Pancreas (tissue), 10 donors: ENCODE measurements at regions not wholly inside any gene's neighbourhood (a gene's known extent, or its start where the extent isn't known, plus 50 kb on each side); places are given as distances from the start of the nearest gene placed in this dataset.
"Not testable (repeated sequence)": the region's sequence is repeated elsewhere in the genome, so short reads cannot be mapped to it uniquely, and the experiment has no call there.

ENCODE experiments used
- ATAC-seq, 4 donors: fragments of 200-7000 bp; cut with Tn5 transposase; one replicate each; pipeline versions ENCODE4 v1.8.0 to v1.9.1; 2020; ENCODE audit warnings: mild to moderate bottlenecking in 4 of 4, moderate library complexity in 4 of 4
- DNase-seq, 6 donors: peaks; one replicate each; pipeline ENCODE4 v3.0.0-alpha.2; 2020
- FAIRE-seq: peaks from 2 replicates; lab custom pipeline; 2012; peaks lifted over from hg19 to GRCh38; lab: Jason Lieb, UNC
- H3K27ac ChIP-seq, 4 donors: fragments of 200-600 bp; sonication (generic); 1 replicate in 3 of 4; 2 replicates in 1 of 4; pipeline versions ENCODE4 v1.5.0 to v1.8.0; 2020
- H3K27me3 ChIP-seq, 4 donors: fragments of 200-600 bp; one replicate each; pipeline ENCODE4 v1.8.0; 2021
- H3K36me3 ChIP-seq, 3 donors: fragments of 200-600 bp; sonication (generic) in 1 of 3; one replicate each; pipeline versions ENCODE4 v1.5.0 to v1.8.0; 2020 to 2021
- H3K4me1 ChIP-seq, 3 donors: fragments of 200-600 bp; one replicate each; pipeline ENCODE4 v1.8.0; 2021
- H3K4me3 ChIP-seq, 4 donors: fragments of 200-600 bp; sonication (generic) in 2 of 4; one replicate each; pipeline versions ENCODE4 v1.5.0 to v1.8.0; 2020 to 2021
- H3K9me3 ChIP-seq, 4 donors: fragments of 200-600 bp; one replicate each; pipeline ENCODE4 v1.8.0; 2021
- WGBS, 2 donors: extraction: QIAGEN DNeasy Blood & Tissue Kit; methylation state at CpG; one replicate each; pipeline ENCODE4 v1.1.7; 2013; 5-methylcytosine and 5-hydroxymethylcytosine counted together
- intact Hi-C, 3 donors: fragments of 100-400 bp; cut with DNase I; formaldehyde crosslinking; loops; one replicate each; pipeline versions ENCODE4 v1.11.1 to v1.14.2; 2022
- TF ChIP-seq, protein P1 (sequence below), 4 donors: fragments of 200-600 bp; sonication (generic) in 3 of 4; IDR thresholded peaks; one replicate each; pipeline versions ENCODE4 v1.5.0 to v1.8.0; 2021; ENCODE audit warnings: antibody characterized with exemption in 4 of 4
- donor health status: healthy with polysubstance abuse.
- donor health status: DM: no; HTN: no; CAD: no; lungs with moderate emphysema.
- donor health status: DM: no; HTN: no; CAD: no.
- donor health status: control.
- donor health status: control.
- donor health status: Bipolar disorder and iron deficiency.
- donor health status: DM: yes; HTN: yes; CAD: no.
- donor health status: DM: no; HTN: no; CAD: no.
- donor health status: DM: no; HTN: no; CAD: no.
- donor health status: DM: yes; HTN: yes; CAD: no.

GRCh38 chr3:137694836-137695235, 69.3 kb upstream of the SOX14 start:
- no peak overlapping the region for H3K27ac ChIP-seq
- H3K27me3 ChIP-seq = no peaks in the 10 kb centered on the region
- H3K4me3 ChIP-seq = no peak overlapping the region
- TF ChIP-seq, protein P1, sequence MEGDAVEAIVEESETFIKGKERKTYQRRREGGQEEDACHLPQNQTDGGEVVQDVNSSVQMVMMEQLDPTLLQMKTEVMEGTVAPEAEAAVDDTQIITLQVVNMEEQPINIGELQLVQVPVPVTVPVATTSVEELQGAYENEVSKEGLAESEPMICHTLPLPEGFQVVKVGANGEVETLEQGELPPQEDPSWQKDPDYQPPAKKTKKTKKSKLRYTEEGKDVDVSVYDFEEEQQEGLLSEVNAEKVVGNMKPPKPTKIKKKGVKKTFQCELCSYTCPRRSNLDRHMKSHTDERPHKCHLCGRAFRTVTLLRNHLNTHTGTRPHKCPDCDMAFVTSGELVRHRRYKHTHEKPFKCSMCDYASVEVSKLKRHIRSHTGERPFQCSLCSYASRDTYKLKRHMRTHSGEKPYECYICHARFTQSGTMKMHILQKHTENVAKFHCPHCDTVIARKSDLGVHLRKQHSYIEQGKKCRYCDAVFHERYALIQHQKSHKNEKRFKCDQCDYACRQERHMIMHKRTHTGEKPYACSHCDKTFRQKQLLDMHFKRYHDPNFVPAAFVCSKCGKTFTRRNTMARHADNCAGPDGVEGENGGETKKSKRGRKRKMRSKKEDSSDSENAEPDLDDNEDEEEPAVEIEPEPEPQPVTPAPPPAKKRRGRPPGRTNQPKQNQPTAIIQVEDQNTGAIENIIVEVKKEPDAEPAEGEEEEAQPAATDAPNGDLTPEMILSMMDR (IDR thresholded peaks at IDR 0.05) = no peak
- FAIRE-seq (no peak), ATAC-seq (no peak), DNase-seq (no peak)
- no peaks in the 10 kb centered on the region for H3K36me3 ChIP-seq
- H3K9me3 ChIP-seq = no peaks in the 10 kb centered on the region
- H3K4me1 ChIP-seq = no peaks in the 10 kb centered on the region
- intact Hi-C loops = no loop called here
- 18 to 38% methylated on average over 6 of the region's 6 CpGs for WGBS, 2 donors

DNA sequence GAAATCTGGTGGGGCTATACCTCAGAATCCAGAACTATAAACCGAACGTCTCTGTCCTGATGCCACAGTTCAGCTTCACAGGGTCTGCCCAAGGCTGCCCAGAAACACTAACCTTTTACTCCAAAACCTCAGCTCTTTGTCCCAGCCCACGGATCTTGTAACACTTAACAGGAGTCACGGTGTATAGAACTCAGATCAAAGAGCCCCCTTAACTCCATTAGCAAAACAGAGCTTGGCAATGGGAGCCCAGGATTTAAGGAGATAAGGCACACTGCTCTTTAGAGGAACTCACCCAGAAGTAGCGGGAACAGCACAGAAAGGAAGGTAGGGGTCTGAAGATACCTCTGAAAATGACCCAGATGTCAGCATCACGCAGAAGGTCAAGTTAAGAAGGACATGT, 68.8 kb upstream of the SOX14 start:
- no peak for ATAC-seq
- intact Hi-C loops = no loop called here
- Histone ChIP-seq H3K36me3 (no peaks in the 10 kb centered on the region), H3K9me3 (no peaks in the 10 kb centered on the region), H3K27ac (no peak overlapping the region), H3K27me3 (no peaks in the 10 kb centered on the region), H3K4me1 (no peaks in the 10 kb centered on the region), H3K4me3 (no peak overlapping the region)
- no peak for DNase-seq
- 26 to 35% methylated on average over 6 of the region's 6 CpGs for WGBS, 2 donors
- no peak for FAIRE-seq
- TF ChIP-seq, protein P1 (IDR thresholded peaks at IDR 0.05) = no peak

- no peak overlapping the region for H3K4me3 ChIP-seq
- H3K9me3 ChIP-seq = no peaks in the 10 kb centered on the region
- H3K4me1 ChIP-seq = no peaks in the 10 kb centered on the region
- ATAC-seq (peak in 2 of 4 donors; percentile 45 to 51), FAIRE-seq (no peak), DNase-seq (no peak)
- intact Hi-C loops = no loop called here
- 1 to 4% methylated on average over 3 of the region's 3 CpGs for WGBS, 2 donors
- TF ChIP-seq, protein P1 (IDR thresholded peaks at IDR 0.05) = peak in 1 of 4 donors; percentile 30
- H3K36me3 ChIP-seq = no peaks in the 10 kb centered on the region
- H3K27me3 ChIP-seq = no peaks in the 10 kb centered on the region
- H3K27ac ChIP-seq = no peak overlapping the region
Observed at GRCh38 chr3:137709011-137709601, 55.0 kb upstream of the SOX14 start.

GRCh38 chr3:137713965-137714364, 50.1 kb upstream of the SOX14 start:
- 61 to 64% methylated on average over 6 of the region's 6 CpGs for WGBS, 2 donors
- H3K9me3 ChIP-seq, H3K27me3 ChIP-seq, ATAC-seq, DNase-seq, H3K4me3 ChIP-seq, H3K27ac ChIP-seq, FAIRE-seq, H3K4me1 ChIP-seq, H3K36me3 ChIP-seq, intact Hi-C loops: not testable (repeated sequence)
